ENCODE measurements at regions not wholly inside any gene's neighbourhood (a gene's known extent, or its start where the extent isn't known, plus 50 kb on each side); places are given as distances from the start of the nearest gene placed in this dataset.

DNA sequence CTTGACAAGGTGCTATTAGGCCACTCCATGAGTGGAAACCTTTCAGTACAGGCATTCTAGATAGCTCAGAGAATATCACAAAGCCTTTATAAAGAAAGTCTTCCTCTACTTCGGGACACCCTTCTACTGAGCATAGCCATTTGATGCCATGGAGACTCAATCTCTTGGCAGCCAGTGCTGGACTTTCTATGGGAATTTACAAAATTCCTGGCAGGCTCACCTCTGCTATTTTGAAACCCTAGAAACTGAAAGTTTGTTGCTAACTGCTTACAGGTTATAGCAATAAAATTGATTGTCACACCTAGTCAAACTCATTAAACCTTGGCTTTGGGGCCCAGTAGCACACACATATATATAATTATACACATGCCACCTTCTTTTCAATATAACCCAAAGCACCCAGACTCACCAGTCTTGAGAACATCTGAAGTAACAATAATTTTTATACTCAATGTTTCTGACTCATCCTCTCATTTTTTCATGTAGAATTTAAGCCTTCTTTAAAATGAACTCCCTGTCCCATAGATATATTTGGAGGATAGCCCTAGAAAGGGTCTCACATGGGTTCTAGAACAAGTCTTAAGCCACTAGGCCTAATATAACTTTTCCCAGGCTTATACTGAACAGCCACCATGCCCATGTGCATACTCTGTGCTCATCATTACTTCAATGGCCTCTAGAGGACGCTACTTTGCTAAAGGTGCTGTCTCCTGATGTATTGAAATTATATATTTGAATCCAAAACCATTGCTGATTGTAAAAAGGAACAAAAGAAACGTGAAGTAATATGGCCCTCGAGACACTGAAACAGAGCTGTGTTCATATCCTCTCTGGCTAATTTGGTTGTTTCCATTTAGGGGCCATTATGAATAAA lies 368.1 kb upstream of the MARCKS start:
- no peak for DNase-seq
- H3K27me3 ChIP-seq = no peaks in the 10 kb centered on the region
- TF ChIP-seq, protein P1, sequence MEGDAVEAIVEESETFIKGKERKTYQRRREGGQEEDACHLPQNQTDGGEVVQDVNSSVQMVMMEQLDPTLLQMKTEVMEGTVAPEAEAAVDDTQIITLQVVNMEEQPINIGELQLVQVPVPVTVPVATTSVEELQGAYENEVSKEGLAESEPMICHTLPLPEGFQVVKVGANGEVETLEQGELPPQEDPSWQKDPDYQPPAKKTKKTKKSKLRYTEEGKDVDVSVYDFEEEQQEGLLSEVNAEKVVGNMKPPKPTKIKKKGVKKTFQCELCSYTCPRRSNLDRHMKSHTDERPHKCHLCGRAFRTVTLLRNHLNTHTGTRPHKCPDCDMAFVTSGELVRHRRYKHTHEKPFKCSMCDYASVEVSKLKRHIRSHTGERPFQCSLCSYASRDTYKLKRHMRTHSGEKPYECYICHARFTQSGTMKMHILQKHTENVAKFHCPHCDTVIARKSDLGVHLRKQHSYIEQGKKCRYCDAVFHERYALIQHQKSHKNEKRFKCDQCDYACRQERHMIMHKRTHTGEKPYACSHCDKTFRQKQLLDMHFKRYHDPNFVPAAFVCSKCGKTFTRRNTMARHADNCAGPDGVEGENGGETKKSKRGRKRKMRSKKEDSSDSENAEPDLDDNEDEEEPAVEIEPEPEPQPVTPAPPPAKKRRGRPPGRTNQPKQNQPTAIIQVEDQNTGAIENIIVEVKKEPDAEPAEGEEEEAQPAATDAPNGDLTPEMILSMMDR (IDR thresholded peaks at IDR 0.05) = no peak
- TF ChIP-seq POLR2A (IDR thresholded peaks at IDR 0.05) = no peak
- H3K4me3 ChIP-seq = no peak overlapping the region
- H3K4me1 ChIP-seq = no peaks in the 10 kb centered on the region
- no peaks in the 10 kb centered on the region for H3K36me3 ChIP-seq
- H3K9me3 ChIP-seq = no peaks in the 10 kb centered on the region
- no peak overlapping the region for H3K27ac ChIP-seq

DNA sequence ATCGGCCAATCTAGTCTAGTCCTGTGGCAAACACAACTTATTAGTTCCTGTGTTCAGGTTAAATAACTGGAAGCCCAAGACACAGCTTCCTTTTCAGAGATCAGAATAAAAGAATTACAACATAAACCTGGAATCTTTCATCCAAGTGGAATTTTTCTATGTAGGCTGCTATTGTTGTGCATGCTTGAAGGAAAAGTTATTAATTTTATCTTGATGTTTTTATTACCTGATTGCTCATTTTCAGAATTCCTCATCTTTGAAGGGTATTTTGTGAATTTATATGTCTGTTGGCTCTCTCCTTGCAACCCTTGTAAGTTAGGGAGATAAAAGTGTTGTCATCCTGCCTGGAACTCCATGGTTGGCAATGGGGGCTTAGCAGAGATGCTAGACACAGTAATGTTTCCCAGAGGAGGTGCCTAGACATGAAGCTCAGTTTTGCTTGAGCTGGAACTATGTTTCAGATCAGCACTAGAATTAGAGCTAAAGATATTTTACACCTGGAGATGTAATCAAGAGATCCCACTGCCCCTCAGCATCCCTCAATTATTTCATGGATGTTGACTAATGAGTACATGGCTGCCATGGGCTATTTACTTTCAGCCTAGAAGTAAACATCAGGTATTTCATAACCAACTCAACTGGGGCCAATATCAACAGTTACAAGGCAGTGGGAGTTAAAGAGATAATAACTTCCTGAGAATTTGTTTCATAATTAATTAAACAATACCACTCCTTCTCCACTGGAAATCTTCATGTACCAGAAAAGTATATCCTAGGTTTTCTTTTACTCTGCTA lies 367.0 kb upstream of the MARCKS start:
- Histone ChIP-seq H3K4me3 (no peak overlapping the region), H3K4me1 (no peaks in the 10 kb centered on the region), H3K36me3 (no peaks in the 10 kb centered on the region), H3K27me3 (no peaks in the 10 kb centered on the region), H3K9me3 (no peaks in the 10 kb centered on the region), H3K27ac (no peak overlapping the region)
- no peak for DNase-seq
- TF ChIP-seq, protein P1 (IDR thresholded peaks at IDR 0.05) = no peak
- TF ChIP-seq POLR2A (IDR thresholded peaks at IDR 0.05) = no peak

GRCh38 chr6:113491376-113491775 lies 365.8 kb upstream of the MARCKS start:
- Histone ChIP-seq H3K27ac (no peak overlapping the region), H3K9me3 (no peaks in the 10 kb centered on the region), H3K4me3 (no peak overlapping the region), H3K4me1 (no peaks in the 10 kb centered on the region), H3K36me3 (no peaks in the 10 kb centered on the region), H3K27me3 (no peaks in the 10 kb centered on the region)
- no peak for DNase-seq
- no peak for TF ChIP-seq POLR2A (IDR thresholded peaks at IDR 0.05)
- TF ChIP-seq, protein P1 (IDR thresholded peaks at IDR 0.05) = no peak

GRCh38 chr6:113493991-113494390 lies 363.2 kb upstream of the MARCKS start:
- no peak overlapping the region for H3K4me3 ChIP-seq
- DNase-seq = no peak

GRCh38 chr6:113495521-113495920 lies 361.6 kb upstream of the MARCKS start:
- no peak for DNase-seq
- Histone ChIP-seq H3K9me3 (no peaks in the 10 kb centered on the region), H3K4me3 (no peak overlapping the region), H3K36me3 (no peaks in the 10 kb centered on the region), H3K4me1 (no peaks in the 10 kb centered on the region), H3K27ac (no peak overlapping the region), H3K27me3 (no peaks in the 10 kb centered on the region)
- TF ChIP-seq, protein P1 (IDR thresholded peaks at IDR 0.05) = no peak
- TF ChIP-seq POLR2A (IDR thresholded peaks at IDR 0.05) = no peak

More at GRCh38 chr6:113493991-113494390, 363.2 kb upstream of the MARCKS start:
- Histone ChIP-seq H3K36me3 (no peaks in the 10 kb centered on the region), H3K27ac (no peak overlapping the region), H3K4me1 (no peaks in the 10 kb centered on the region), H3K9me3 (no peaks in the 10 kb centered on the region), H3K27me3 (no peaks in the 10 kb centered on the region)
- no peak for TF ChIP-seq POLR2A (IDR thresholded peaks at IDR 0.05)
- TF ChIP-seq, protein P1 (IDR thresholded peaks at IDR 0.05) = no peak
